D721Med (cell line): ENCODE measurements at regions not wholly inside any gene's neighbourhood (a gene's known extent, or its start where the extent isn't known, plus 50 kb on each side); places are given as distances from the start of the nearest gene placed in this dataset.
"Not testable (repeated sequence)": the region's sequence is repeated elsewhere in the genome, so short reads cannot be mapped to it uniquely, and the experiment has no call there.

Experiments
- DNase-seq: peaks from one replicate; pipeline ENCODE4 v3.0.0; 2011; ENCODE audit warnings: low spot score; ENCODE audit not compliant: insufficient read length
- FAIRE-seq: peaks from 2 replicates; lab custom pipeline; 2011; peaks lifted over from hg19 to GRCh38; lab: Jason Lieb, UNC
- CTCF ChIP-seq: IDR thresholded peaks from 2 replicates; pipeline ENCODE4 v1.5.1; 2012; ENCODE audit warnings: mild to moderate bottlenecking, control low read depth; ENCODE audit not compliant: insufficient read depth; ENCODE audit errors: missing control alignments

DNA sequence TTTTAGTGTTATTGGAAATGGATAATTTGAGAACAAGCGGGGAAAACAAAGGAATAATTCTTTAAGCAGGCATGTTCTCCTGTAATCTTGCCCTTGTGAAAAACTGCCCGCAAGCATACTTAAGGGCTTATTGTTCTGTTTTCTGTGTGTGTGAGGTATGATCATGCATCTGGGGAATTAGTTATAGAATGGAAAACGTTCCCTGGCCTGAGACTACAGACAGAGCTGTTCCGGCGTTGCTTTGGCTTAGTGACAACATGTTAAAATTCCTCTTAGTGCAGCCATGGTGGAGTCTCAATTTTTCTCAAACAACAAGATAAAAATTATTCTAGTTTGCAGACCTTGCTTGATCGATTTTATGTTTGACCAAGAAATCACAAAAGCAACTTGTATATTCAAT lies 560.2 kb upstream of the SPRY2 start:
- FAIRE-seq, result no peak
- DNase-seq, result no peak
- no peak for TF ChIP-seq CTCF

GRCh38 chr13:80900561-80900960 lies 559.6 kb upstream of the SPRY2 start:
- DNase-seq (no peak), FAIRE-seq (no peak)
- no peak for TF ChIP-seq CTCF

- not testable (repeated sequence) for DNase-seq, FAIRE-seq
Measured at GRCh38 chr13:80897641-80898040, 556.7 kb upstream of the SPRY2 start.

DNA sequence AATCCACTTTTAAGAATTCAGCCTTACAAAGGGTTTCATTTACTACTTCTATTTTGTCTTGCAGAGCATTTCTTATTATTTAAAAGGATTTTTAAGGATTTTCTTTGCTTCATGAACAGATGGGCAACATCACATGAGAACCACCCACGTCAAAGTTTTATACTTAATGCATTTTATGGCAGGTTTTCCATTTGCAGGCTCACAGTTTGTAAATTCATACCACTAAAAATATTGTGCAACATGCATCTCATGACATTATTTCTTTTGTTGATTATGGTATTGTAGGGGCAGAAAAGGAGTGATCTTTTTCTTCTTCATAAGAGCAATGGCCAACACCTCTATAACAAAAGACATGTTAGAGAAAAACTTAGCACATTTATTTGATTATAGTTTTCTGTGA lies 554.0 kb upstream of the SPRY2 start:
- FAIRE-seq (no peak), DNase-seq (no peak)
- no peak for TF ChIP-seq CTCF

DNA sequence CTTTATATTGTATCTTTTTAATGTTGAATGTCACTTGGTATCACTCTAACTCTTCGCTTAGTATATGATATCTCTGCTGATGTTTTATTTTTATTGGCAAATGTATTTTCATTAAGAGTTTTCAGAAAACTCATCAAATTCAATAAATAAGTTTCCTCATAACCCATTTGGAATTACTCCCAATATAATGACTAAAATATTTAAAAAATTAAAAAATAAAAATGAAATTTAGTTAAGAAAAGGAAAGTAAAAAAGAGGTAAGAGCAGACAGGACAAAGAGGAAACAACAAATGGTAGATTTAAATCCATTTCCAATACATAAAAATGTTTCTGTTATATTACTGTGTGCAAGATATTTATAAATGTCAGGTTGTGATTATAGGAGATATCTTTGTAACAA lies 548.9 kb upstream of the SPRY2 start:
- FAIRE-seq (no peak), DNase-seq (no peak)
- TF ChIP-seq CTCF, result no peak

GRCh38 chr13:80888390-80888789 lies 547.5 kb upstream of the SPRY2 start:
- DNase-seq (no peak), FAIRE-seq (no peak)
- TF ChIP-seq CTCF, result no peak

GRCh38 chr13:80884056-80884785 lies 543.3 kb upstream of the SPRY2 start:
- TF ChIP-seq CTCF, result no peak
- FAIRE-seq, result no peak

DNA sequence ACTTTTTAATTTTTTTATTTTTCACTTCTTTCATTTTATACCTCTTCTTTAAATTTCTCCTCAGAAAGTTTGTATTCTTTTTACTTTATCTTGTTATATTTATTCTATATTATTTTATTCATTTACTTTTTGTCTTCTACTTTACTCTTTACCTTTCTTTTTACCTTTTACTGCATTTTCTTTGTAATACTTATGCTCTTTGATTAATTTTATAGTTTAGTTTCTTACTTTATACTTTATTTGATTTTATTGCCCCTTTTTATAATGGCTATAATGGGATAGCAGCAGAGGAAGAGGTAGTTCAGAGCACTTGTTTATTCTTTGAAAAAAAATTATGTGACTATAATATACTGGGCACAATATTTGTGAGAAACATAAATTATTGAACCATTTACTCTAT lies 542.6 kb upstream of the SPRY2 start:
- no peak for TF ChIP-seq CTCF
- FAIRE-seq (no peak), DNase-seq (no peak)

More at GRCh38 chr13:80884056-80884785, 543.3 kb upstream of the SPRY2 start:
- no peak for DNase-seq
